B cell (primary cell): ENCODE measurements at regions not wholly inside any gene's neighbourhood (a gene's known extent, or its start where the extent isn't known, plus 50 kb on each side); places are given as distances from the start of the nearest gene placed in this dataset.

ENCODE experiments used
- EZH2 ChIP-seq: IDR thresholded peaks from 2 replicates; pipeline ENCODE4 v1.6.1; 2012; ENCODE audit warnings: borderline replicate concordance, low read depth, mild to moderate bottlenecking, moderate library complexity, low read length; ENCODE audit not compliant: insufficient read depth, poor library complexity, severe bottlenecking
- TF ChIP-seq, protein P1 (sequence below): fragments of 200-600 bp; IDR thresholded peaks from one replicate; pipeline ENCODE4 v1.8.0; 2022; ENCODE audit warnings: antibody characterized with exemption, mild to moderate bottlenecking

DNA sequence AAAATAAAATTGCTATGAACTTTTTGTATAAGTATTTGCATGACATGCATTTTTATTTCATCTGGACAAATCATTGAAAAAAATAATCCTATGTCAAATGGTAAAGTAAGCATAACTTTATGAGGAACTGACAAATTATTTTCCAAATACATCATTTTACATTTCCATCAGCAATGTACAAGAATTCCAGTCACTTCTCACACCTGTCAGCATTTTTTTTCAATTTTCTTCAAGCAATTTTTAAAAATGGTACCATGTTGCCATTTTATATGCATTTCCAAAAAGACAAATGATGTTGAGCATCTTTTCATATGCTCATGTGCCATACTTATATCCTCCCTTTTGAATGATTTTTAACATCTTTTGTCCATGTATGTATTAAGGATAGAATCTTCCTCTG lies 961.7 kb upstream of the PIK3C3 start:
- TF ChIP-seq, protein P1, sequence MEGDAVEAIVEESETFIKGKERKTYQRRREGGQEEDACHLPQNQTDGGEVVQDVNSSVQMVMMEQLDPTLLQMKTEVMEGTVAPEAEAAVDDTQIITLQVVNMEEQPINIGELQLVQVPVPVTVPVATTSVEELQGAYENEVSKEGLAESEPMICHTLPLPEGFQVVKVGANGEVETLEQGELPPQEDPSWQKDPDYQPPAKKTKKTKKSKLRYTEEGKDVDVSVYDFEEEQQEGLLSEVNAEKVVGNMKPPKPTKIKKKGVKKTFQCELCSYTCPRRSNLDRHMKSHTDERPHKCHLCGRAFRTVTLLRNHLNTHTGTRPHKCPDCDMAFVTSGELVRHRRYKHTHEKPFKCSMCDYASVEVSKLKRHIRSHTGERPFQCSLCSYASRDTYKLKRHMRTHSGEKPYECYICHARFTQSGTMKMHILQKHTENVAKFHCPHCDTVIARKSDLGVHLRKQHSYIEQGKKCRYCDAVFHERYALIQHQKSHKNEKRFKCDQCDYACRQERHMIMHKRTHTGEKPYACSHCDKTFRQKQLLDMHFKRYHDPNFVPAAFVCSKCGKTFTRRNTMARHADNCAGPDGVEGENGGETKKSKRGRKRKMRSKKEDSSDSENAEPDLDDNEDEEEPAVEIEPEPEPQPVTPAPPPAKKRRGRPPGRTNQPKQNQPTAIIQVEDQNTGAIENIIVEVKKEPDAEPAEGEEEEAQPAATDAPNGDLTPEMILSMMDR, result no peak
- TF ChIP-seq EZH2, result no peak
